NK-92 treated with Interleukin-12 subunit alpha and Interleukin-12 subunit beta, amount 100 ng/mL, for 24 hours (cell line): ENCODE measurements at regions not wholly inside any gene's neighbourhood (a gene's known extent, or its start where the extent isn't known, plus 50 kb on each side); places are given as distances from the start of the nearest gene placed in this dataset.

Source experiments
- DNase-seq: peaks from one replicate; lab custom pipeline; 2025; lab: John Stamatoyannopoulos, UW

DNA sequence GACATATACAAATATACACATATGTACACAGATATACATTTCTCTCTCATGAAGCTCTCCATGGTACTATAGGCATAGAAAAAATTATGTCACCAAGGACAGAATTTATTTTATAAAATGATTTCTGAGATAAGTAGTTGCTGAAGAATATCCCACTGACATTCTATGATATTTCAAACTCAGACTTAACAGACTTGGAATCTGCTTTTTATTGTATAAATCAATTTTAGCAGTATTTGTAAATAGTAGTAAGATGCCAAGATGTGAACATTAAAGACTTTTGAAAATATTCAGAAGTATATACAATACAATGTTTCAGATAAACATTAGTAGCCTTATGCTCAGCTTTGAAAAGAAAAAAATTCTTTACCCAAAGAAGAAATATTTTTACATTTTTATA is 107.4 kb upstream of the ARGLU1 start:
- DNase-seq = no peak

DNA sequence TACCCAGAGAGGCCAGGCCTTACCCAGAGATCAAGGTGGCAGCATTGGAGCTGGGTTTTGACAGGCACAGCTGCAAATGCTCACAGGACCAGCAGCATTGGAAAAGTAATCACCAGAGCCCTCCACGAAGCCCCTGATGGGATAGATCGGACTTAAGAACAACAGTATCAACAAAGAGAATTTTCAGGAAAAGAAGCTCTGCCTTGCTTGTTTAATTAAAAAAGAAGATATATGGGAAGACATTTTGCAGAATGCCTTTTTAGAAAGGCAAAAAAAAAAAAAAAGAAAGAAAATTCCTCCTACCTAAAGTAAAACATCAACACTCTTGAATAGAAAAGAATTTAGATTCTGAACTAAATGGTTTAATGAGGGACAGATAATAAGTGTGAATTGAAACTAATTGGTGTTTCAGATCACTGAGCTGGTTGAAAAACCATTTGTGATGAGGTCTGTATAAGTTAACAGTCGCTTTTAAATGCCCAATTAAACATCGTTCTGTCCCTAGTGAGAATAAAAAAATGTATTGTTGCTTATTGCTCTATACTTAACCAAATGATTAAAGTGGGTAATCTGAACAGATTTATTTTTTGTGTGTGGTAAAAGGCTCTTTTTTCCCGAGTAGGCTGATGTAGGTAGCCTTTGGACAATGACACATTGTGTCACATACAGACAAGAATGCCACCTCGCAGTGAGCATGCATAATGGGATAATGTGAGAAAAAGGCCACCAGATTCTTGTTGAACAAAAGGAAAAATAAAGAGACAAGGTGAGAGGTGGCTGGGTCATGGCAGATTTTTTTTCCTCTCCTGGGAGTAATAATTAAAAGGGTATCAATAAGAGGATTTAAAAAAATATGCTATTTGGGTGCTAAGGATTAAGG is 93.0 kb upstream of the ARGLU1 start:
- no peak for DNase-seq

DNA sequence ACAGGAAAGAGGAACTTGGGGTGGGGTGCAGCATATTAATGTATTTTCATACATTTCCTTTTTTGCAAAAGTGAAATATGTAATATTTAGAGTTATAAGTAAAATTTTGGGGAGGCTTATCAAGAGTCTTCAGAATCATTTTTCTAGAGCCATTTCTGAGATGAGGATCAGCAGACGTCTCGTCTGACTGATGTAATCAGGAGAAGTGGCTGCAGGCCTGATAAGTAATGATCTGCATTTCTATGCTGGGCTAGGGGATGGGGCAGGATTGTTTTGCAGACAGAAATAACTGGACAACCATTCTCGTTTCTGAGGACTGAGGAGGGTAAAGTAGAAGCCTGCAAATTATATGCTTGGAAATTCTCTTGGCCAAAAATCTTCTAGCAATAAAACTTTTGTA is 89.2 kb upstream of the ARGLU1 start:
- DNase-seq = no peak

DNA sequence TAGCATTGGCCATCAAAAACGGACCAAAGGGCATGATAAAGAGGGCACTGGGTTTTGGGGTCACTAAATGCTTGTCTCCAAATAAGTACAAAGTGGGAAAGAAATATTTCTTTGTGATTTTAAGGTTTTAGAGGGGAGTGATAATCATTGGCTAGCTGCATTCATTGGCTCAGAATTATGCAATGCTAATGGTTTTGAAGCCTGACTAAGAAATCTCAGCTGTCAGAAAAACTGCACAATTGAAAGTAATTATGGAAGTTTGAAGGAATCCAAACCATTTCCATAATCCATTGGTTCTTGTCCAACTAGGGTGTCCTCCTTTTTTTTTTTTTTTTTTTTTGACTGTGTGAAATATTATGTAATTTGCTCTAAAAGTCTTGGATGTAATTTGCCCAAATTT is 88.2 kb upstream of the ARGLU1 start:
- no peak for DNase-seq

DNA sequence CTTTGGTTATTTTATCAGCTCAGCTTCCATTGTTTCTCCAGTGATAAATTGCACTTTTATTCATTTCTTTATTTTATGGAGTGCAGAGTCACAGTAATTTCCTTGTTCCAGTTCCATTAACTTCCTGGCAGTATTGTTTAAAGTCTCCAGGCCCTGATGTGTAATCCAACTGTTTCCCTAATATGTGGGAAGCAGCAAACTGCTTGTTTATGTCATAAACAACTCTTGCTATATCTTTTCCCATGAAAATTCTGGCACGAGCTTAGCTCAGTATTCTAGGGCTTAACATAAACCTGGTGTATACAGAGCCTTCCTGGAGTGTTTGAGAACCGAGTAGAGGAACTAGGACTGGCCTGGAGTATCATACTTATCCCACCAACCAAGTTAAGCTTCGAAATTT is 83.5 kb upstream of the ARGLU1 start:
- no peak for DNase-seq

DNA sequence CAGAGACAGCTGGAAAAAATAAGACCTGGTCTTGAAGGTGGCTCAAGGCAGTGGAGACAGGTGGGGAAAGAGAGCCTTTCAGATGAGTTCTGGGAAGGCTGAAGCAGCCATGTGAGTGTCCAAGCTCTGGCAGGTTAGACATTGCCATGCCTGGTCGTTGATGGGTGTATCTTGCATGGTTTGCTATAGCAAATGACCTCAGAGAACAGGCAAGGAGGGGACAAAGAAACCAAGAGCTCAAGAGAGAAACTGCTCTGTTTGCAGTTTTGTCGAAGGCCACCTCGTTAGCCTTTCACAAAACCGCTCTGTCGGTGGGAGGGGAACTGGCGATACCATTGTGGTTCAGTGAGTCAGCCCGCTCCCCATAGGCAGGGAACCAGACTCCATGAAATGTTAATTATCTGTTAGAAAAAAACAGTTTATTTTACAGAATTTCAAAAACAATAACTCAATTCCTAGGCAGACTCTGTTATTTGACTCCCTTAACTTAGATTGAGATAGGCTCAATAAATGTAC is 82.8 kb upstream of the ARGLU1 start:
- DNase-seq = no peak

DNA sequence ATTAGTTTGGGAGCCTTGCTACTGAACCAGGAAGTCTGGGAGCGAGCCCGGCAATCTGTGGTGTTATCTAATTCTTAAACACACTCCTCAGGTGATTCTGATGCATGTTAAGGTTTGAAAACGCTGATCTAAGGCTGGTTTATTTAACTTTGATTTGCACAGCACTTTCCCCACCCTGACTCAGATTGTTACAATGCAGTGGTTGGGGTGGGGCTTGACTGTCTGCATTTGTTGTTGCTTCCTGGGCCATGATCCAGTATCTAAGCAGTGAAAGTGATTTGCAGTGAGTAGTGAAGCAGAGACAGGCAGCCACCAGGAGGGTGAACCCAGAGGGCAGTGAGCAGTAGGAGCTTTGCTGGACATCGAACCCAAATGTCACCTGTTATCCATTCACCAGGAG is 81.6 kb upstream of the ARGLU1 start:
- no peak for DNase-seq

DNA sequence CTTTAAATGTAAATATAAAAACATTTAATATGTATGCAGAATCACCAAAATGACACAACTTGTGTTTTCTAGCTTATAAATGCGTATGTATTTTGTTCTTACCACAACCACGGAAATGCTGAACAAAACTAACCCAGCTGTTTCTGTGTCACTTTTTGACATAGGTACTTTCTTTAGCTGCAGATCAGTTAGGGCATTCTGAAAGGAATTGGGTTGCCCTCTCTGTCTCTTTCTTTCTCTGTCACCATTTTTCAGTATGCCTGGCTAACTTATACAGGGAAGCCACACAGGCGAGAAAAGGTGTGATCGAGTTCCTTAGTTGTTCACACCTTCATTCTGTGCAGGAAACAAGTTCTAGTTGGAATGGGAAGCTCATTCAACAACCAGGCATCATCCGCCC is 72.6 kb upstream of the ARGLU1 start:
- DNase-seq = no peak

DNA sequence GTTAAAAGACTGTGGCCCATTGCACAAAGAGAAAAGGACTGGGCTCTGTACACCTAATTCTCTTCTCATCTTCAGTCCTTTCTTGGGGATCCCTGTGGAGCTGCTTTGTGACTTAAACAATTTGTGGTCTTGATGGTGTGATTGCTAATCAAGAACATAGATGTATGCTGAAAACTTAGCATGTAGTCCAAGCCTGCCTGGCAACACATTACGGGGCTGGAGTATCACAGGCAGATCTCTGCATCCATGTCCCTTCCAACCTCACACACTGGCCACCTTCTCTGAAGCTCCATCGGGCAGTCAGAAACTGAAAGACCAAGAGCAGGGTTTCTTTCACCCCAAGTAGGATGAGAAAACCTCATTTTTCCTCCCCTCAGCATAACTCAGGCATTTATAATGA is 69.6 kb upstream of the ARGLU1 start:
- no peak for DNase-seq

DNA sequence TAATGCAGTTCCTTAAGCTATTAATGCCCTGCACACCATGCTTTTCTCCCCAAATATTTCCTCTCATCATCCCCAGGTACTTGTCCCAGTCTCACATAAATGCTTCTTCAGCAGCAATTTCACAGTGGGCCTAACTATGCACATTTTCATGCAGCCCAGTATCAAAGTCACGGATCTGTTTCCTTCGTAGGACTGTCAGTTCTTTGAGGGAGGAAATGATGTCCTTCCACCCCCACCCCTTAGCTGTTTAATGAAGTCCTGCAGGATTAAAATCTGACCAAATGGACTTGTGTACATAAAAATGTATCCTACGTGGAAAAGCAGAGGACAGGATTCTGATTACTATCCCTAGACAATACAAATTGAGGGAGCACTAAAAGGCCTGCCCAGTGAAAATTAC is 68.6 kb upstream of the ARGLU1 start:
- DNase-seq = no peak

DNA sequence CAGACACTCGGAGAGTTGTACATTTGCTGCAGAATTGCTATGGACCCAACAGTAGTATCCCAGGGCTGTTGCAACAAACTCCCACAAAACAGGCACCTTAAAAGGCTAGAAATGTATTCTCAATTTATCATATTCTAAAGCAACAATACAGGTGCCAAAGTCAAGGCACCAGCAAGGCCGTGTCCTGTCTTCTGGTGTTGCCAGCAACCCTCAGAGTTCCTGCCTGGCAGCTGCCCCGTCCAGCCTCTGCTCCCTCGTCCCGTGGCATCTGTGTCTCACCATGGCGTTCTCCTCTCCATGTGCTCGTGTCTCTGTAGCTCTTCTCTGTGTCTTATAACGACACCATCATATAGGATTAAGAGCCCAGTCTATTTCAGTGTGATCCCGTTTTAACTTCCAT is 67.7 kb upstream of the ARGLU1 start:
- DNase-seq = no peak

DNA sequence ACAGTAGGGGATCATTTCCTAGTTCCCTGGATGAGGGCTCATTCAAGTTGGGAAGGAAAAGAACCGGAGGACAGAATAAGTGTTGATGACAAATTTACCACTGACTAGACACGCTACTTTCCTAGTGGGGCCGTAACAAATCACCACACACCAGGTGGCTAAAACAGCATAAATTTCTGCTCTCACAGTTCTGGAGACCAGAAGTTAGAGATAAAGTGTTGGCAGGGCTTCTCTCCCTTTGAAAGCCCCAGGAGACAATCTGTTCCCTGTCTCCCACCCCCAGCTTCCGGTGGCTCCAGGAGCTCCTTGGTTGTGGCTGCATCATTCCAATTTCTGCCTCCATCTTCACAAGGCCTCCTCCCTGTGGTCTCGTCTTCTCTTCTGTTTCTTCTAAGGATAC is 65.4 kb upstream of the ARGLU1 start:
- DNase-seq = no peak

DNA sequence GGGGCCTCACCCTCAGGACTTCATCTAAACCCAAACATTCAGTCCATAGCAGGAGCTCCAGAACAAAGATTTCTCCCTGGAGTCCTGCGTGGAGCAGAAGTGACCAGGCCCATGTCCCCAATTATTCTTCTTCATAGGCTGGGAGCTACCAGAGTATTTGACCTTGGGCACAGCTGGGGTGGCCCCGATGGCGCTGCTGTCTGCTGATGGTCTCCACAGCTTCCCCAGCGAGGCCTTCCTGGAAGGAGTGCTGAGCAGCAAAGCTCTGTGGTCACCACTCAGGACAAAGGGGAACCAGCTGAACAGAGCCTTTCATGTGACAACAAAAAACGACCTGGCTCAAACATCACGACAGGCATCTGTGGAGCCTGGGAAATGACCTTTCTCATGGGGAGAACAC is 62.7 kb upstream of the ARGLU1 start:
- DNase-seq = no peak

DNA sequence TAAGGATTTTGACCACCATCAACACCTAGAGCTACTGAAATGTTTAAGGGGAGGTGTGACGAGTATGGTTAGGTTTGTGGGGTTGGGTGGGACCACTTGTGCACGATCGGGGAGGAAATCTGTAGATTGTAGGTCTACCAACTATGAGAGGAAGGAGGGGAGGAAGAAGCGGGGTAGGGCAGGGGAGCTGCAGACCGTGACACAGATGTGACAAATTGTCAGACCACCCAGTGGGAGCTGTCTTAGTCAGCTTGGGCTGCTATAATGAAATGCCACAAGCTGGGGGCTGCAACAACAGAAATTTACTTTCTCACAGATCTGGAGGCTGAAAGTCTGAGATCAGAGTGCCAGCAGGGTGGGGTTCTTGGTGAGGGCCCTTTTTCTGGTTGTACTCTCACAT is 62.2 kb upstream of the ARGLU1 start:
- DNase-seq = no peak

DNA sequence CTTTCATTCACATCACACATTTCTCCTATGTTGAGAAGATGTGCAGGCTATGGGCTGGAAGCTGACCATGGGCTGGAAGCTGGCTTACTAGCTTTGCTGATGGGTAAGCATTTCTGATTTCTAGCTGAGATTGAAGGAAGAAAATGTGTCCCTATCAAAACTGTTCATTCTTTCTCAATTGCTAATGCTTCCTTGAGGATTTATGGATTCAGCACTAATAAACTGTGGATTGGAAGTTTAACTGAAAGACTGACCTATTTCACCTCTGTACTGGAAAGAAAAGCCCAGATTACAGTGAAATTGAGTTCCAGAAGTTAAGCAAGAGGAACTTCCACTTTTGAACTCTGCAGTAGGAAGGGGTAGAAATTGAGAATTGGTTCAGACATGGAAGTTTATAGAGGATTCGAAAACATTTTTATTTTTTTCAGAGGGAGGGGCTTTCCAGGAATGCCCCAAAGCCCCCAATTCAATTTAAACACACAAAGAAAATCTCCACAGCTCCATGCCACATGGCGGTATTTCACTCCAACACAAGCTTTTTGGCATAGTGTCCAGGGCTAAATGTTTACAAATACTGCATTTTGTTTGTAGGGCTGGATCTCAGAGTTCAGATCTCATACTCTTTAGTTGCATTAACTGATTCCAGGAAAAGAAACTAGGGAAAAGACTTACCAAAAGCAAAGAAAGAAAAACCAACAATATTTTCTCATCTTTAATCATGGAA is 61.2 kb upstream of the ARGLU1 start:
- no peak for DNase-seq

DNA sequence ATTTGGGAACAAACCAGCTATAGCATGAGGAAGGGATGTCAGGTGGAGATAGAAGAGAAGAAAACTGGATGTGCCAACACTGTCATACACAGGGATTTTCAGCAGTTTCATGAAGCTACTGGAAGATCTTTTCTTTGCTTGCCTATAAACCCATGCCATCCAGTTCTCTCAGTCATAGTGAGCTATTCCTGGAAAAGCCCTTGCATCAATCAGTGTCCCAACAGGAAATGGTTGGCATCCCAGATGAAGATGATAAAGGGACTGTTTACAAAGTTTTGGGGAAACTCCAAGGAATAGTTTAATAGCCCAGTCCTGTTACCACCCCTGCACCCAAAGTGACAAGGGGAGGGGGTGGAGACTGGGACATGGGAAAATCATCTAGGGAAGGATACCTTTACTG is 58.5 kb upstream of the ARGLU1 start:
- no peak for DNase-seq

DNA sequence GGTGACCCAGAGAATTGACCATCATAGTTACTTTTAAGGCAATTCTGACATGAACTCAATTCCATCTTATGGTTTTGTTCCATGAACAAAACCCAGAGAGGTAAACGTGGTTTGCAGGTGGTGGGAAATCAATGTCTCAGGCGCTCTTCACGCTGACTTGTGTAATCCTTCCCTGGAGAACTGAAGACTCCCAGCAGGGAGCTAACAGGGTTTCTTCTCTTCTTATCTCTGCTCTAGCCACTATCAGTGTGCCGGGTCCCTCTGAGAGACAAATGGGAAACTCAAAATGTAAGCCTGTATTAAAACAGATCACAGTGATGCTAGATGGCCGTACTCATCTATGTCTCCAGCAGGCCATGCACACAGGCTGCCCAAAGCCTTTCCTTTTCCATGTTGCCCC is 57.6 kb upstream of the ARGLU1 start:
- DNase-seq = no peak

DNA sequence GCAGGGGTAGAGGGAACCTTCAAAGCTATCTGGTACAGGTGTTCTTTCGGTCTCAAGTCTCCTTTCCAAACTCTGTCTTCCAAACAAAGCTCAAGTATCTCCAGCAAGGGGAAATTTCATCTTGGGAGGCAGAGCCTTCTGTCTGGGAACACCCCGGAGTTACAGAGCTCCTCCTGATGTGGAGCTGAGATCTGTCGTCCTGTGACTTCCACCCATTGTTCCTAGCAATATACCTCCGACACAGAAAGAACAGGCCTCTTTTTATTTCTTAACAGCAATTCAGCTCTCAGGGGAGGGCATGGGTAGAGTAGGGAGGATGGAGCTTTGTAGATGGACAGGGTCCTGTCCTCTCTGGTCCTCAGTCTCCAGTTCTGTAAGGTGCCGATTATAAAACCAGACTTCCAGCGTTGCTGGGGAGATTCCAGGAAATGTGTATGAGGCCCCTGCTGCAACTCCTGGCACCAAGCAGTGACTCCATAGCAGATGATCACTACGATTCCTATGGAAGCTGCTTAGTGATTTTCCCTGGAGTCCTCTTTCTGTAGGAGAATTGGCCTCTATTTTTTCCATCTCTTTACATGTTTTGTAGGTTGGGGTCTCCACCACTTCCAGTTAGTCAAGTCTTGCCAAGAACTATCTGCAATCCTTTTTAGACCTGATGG is 56.0 kb upstream of the ARGLU1 start:
- no peak for DNase-seq

DNA sequence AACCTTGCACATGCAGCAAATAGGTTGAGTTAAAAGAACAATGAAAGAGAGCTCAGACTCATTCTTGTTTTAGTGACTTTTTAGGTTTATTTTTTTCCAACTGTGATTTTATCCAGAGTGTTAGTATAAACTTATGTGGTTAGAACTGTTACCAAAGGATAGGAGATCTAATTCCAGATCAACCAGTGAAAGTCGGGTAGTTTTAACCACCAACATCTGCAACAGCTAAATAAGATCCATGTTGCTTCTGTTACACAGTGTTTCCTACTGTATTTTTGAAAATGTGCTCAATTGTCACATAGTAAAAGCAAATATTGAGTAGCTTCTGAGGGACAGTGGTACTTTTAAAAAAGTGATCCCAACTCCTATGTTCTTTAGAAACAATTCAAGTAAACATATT is 53.9 kb upstream of the ARGLU1 start:
- DNase-seq = no peak

DNA sequence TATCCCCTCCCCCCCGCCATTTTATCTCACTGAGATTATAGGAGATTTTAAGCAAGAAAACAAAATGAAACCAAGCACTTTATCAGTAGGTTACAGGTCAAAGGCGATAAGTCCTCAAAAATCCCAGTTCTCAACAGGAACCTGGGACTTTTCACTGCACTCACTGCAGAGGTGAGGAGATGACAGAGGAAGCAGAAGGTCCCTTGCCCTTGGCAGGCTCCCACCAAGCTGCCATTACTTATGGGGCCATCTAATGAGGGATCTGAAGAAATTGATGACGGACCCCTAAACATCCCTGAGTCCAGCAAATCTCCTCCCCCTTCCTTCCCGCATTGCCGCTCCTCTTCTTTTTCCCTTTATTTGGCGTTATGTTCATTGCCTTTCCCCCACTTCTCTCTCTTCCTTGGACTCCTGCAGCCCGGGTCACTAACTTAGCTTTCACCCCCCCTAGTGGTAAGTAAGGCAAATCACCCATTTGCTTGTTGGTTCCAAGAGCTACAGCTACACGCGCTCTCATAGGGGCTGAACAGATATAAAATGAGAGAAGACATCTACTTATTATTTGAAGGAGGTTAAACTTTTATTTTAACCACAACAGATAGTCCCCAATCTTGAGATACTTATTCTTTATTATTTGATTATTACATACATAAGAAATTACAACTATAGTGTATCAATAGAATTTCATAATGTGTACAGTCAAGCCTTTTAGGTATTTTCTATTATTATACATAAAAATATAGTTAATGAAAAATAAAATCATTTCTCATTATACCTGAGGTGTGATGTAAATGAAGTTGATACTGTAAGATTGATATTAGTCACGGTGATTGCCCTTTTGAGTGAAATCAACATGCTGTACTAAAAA is 52.0 kb upstream of the ARGLU1 start:
- DNase-seq = no peak
